Kidney epithelial cell (primary cell): ENCODE measurements at regions not wholly inside any gene's neighbourhood (a gene's known extent, or its start where the extent isn't known, plus 50 kb on each side); places are given as distances from the start of the nearest gene placed in this dataset.

ENCODE experiments used
- DNase-seq: peaks from one replicate; pipeline ENCODE4 v3.0.0-alpha.2; 2010; ENCODE audit warnings: low read depth
- H3K27me3 ChIP-seq: 2 replicates; pipeline ENCODE4 v1.6.0; 2011; ENCODE audit warnings: low read length; ENCODE audit not compliant: control insufficient read depth, insufficient read depth
- H3K36me3 ChIP-seq: 2 replicates; pipeline ENCODE4 v1.5.1; 2011; ENCODE audit warnings: low read length; ENCODE audit not compliant: control insufficient read depth, insufficient read depth
- H3K4me3 ChIP-seq: 2 replicates; pipeline ENCODE4 v1.5.1; 2011; ENCODE audit warnings: low read depth, mild to moderate bottlenecking, control low read depth, low read length
- CTCF ChIP-seq: IDR thresholded peaks from 2 replicates; pipeline ENCODE4 v1.5.1; 2011; ENCODE audit warnings: mild to moderate bottlenecking, moderate library complexity, low read length, control low read depth, inconsistent platforms; ENCODE audit not compliant: insufficient read depth, poor library complexity, severe bottlenecking

- Histone ChIP-seq H3K4me3 (no peak overlapping the region), H3K27me3 (no peaks in the 10 kb centered on the region), H3K36me3 (no peaks in the 10 kb centered on the region)
- TF ChIP-seq CTCF, result no peak
- no peak for DNase-seq
Observed at GRCh38 chr4:147174591-147174990, 228.9 kb upstream of the TTC29 start.

DNA sequence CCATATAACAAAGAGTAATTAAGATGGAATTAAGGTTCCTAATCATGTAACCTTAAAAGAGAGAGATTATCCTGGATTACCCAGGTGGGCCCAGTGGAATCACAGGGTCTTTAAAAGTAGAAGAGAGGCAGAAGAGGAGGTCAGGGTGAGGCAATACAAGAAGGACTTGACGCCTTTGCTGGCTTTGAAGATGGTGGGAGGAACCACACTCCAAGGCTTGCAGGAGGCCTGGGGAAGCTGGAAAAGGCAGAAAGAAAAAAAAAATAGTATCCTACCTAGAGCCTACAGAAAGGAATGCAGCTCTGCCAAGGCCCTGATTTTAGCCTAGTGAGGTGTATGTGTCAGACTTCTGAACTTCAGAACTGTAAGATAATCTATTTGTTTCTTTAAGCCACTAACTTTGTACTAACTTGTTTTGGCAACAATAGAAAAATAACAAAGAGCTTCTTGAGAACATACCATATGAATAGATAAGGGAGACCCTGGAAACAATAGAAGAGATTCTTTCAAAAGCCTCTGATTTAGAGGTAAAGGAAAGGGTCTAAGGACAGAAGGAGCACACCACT lies 229.9 kb upstream of the TTC29 start:
- H3K27me3 ChIP-seq, result no peaks in the 10 kb centered on the region
- no peak overlapping the region for H3K4me3 ChIP-seq
- DNase-seq, result no peak
- H3K36me3 ChIP-seq, result no peaks in the 10 kb centered on the region
- no peak for TF ChIP-seq CTCF

GRCh38 chr4:147182041-147182440 lies 236.4 kb upstream of the TTC29 start:
- Histone ChIP-seq H3K27me3 (no peaks in the 10 kb centered on the region), H3K36me3 (no peaks in the 10 kb centered on the region), H3K4me3 (no peak overlapping the region)
- TF ChIP-seq CTCF, result no peak
- no peak for DNase-seq

DNA sequence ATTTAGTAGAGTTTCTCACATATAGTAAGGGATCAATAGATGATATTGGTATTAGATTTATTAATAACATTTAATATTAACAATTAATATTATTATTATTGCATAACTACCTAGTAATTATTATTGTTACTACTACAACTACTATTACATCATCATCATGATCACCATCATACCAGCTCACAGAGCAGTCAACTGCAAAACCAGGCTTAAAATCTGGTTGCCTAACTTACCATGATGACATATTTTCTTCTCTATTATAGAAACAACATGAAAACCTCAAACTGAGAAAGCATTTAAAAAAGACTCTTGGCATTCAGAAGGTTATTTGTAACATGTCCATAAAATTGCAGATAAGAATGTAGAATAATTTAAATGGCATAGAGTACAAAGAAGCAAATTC lies 247.0 kb upstream of the TTC29 start:
- no peak for TF ChIP-seq CTCF
- H3K36me3 ChIP-seq, result no peaks in the 10 kb centered on the region
- H3K27me3 ChIP-seq, result no peaks in the 10 kb centered on the region
- H3K4me3 ChIP-seq, result no peak overlapping the region
- DNase-seq, result no peak

GRCh38 chr4:147194114-147194513 lies 248.4 kb upstream of the TTC29 start:
- Histone ChIP-seq H3K36me3 (no peaks in the 10 kb centered on the region), H3K27me3 (no peaks in the 10 kb centered on the region), H3K4me3 (no peak overlapping the region)
- no peak for TF ChIP-seq CTCF
- no peak for DNase-seq

- H3K27me3 ChIP-seq, result no peaks in the 10 kb centered on the region
- no peak overlapping the region for H3K4me3 ChIP-seq
- no peak for TF ChIP-seq CTCF
- no peaks in the 10 kb centered on the region for H3K36me3 ChIP-seq
- DNase-seq, result no peak
Observed at GRCh38 chr4:147194604-147195003, 248.9 kb upstream of the TTC29 start.
